Breast epithelium (tissue), 4 donors: ENCODE measurements at regions not wholly inside any gene's neighbourhood (a gene's known extent, or its start where the extent isn't known, plus 50 kb on each side); places are given as distances from the start of the nearest gene placed in this dataset.

Experiments
- DNase-seq, 2 donors: peaks; one replicate each; pipeline ENCODE4 v3.0.0-alpha.2; 2019; ENCODE audit warnings: low spot score in 2 of 2
- H3K27ac ChIP-seq, 2 donors: fragments of 200-600 bp; sonication (generic) in 1 of 2; one replicate each; pipeline ENCODE4 v1.5.1; 2016 to 2019; ENCODE audit warnings: mild to moderate bottlenecking in 1 of 2
- H3K27me3 ChIP-seq, 2 donors: fragments of 200-600 bp; sonication (generic) in 1 of 2; one replicate each; pipeline versions ENCODE4 v1.5.1 to v1.6.0; 2017 to 2019; ENCODE audit warnings: control low read depth in 1 of 2, mild to moderate bottlenecking in 1 of 2
- H3K36me3 ChIP-seq: fragments of 200-600 bp; one replicate; pipeline ENCODE4 v1.5.1; 2019
- H3K4me1 ChIP-seq, 2 donors: fragments of 200-600 bp; sonication (generic); one replicate each; pipeline ENCODE4 v1.5.1; 2016 to 2019; ENCODE audit warnings: control low read depth in 1 of 2
- H3K4me3 ChIP-seq, 3 donors: fragments of 200-600 bp; sonication (generic); 1 replicate in 2 of 3; 2 replicates in 1 of 3; pipeline ENCODE4 v1.5.1; 2016 to 2019; ENCODE audit warnings: mild to moderate bottlenecking in 3 of 3, moderate library complexity in 2 of 3
- H3K9me3 ChIP-seq, 2 donors: fragments of 200-600 bp; sonication (generic) in 1 of 2; one replicate each; pipeline ENCODE4 v1.5.1; 2016 to 2019; ENCODE audit warnings: control low read depth in 1 of 2
- POLR2A ChIP-seq: fragments of 450-650 bp; IDR thresholded peaks from one replicate; pipeline ENCODE4 v1.6.1; 2016; ENCODE audit warnings: antibody characterized with exemption, mild to moderate bottlenecking, moderate library complexity
- POLR2AphosphoS5 ChIP-seq, 3 donors: sonication (generic); formaldehyde crosslinking; IDR thresholded peaks; one replicate each; pipeline ENCODE4 v1.6.1; 2017; ENCODE audit warnings: antibody characterized with exemption in 3 of 3
- intact Hi-C: fragments of 100-400 bp; cut with DNase I; formaldehyde crosslinking; loops from one replicate; pipeline ENCODE4 v1.15.1; 2023; ENCODE audit warnings: low total_unique reads
- TF ChIP-seq, protein P1 (sequence below), 3 donors: fragments of 450-650 bp; IDR thresholded peaks; one replicate each; pipeline ENCODE4 v1.5.1; 2016 to 2017; ENCODE audit warnings: antibody characterized with exemption in 3 of 3, mild to moderate bottlenecking in 3 of 3, moderate library complexity in 3 of 3

DNA sequence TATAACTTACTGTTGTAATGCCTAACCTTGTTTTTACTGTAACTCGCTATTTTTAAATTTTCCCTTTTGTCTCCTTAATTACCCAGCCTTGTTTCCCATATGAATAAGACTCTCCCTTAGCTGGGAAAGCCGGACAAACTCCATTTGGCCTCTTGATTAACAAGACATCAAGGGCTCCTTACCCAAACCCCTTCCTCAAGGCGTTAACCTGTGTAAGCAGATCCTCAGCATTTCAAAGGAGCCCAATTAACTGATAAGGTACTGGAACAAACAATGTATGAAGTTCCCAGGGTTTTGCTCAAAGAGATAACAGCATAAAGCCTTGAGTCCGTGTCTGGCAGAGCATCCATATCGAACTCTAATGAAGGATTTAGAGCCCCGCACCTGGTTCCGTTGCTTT, 66.0 kb upstream of the SIMC1 start:
- no peaks in the 10 kb centered on the region for H3K4me1 ChIP-seq

DNA sequence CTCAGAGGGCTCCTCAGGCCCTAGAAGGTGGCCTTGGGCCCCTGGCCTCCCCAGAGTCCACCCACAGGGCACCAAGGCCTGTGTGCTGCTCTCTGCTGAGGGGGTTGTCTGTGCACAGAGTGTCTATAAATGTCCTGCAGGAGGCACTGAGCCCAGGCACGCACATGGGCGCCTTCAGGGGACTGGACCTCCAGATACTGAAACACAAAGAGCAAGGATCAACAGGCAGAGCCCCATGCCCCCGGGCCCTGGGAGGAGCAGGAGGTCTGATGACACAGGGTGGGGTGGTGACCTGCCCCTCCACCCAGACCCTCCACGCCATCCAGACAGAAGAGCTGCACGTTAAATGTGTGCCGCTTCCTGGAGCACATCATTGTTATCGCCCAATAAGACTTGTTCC, 64.6 kb upstream of the SIMC1 start:
- Histone ChIP-seq H3K9me3 (no peaks in the 10 kb centered on the region), H3K36me3 (no peaks in the 10 kb centered on the region), H3K27me3 (peaks cover 0 to 32% of the 10 kb centered on the region in 2 donors), H3K4me1 (no peaks in the 10 kb centered on the region), H3K27ac (no peak overlapping the region), H3K4me3 (no peak overlapping the region)
- TF ChIP-seq POLR2AphosphoS5 (IDR thresholded peaks at IDR 0.05), result no peak
- TF ChIP-seq, protein P1, sequence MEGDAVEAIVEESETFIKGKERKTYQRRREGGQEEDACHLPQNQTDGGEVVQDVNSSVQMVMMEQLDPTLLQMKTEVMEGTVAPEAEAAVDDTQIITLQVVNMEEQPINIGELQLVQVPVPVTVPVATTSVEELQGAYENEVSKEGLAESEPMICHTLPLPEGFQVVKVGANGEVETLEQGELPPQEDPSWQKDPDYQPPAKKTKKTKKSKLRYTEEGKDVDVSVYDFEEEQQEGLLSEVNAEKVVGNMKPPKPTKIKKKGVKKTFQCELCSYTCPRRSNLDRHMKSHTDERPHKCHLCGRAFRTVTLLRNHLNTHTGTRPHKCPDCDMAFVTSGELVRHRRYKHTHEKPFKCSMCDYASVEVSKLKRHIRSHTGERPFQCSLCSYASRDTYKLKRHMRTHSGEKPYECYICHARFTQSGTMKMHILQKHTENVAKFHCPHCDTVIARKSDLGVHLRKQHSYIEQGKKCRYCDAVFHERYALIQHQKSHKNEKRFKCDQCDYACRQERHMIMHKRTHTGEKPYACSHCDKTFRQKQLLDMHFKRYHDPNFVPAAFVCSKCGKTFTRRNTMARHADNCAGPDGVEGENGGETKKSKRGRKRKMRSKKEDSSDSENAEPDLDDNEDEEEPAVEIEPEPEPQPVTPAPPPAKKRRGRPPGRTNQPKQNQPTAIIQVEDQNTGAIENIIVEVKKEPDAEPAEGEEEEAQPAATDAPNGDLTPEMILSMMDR (IDR thresholded peaks at IDR 0.05), result no peak
- TF ChIP-seq POLR2A, result no peak
- DNase-seq, result no peak
- intact Hi-C loops, result no loop called here

More for the DNA sequence above, 66.0 kb upstream of the SIMC1 start:
- Histone ChIP-seq H3K27me3 (peaks cover 0 to 29% of the 10 kb centered on the region in 2 donors), H3K4me3 (no peak overlapping the region), H3K9me3 (no peaks in the 10 kb centered on the region), H3K27ac (no peak overlapping the region), H3K36me3 (no peaks in the 10 kb centered on the region)
- DNase-seq, result no peak
- intact Hi-C loops, result no loop called here
- TF ChIP-seq POLR2AphosphoS5 (IDR thresholded peaks at IDR 0.05), result no peak
- no peak for TF ChIP-seq POLR2A
- TF ChIP-seq, protein P1 (IDR thresholded peaks at IDR 0.05), result no peak

DNA sequence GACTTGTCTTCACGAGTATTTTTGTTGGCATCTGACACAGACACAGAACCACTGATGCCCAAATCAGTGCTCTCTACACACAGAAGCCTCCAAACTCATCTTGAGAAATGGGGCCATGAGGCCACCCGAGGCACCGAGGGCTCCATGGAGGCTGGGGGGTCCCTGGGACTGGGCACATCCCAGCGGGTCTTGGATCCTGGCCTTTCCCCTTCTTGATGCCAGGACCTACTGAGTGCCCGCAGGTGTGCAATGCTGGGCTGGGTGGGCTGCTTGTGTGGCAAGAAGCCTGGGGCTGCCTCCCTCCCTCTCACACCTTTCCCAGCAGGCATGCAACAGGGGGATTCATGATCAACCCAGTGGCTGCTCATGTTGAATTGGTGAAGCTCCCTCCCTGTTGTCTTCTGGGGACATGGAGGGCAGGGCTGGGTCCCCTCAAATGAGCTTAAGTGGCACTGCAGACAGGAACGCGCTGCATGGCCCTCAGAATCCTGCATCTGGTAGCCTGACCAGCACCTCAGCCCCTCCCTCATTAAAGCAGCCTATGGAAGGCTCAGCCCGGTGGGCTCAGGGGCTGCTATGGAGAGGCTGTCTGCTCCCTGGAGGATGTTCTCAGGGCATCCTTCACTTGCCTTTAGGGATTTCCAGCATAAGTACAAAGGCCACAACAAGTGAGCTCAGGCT, 63.7 kb upstream of the SIMC1 start:
- Histone ChIP-seq H3K27ac (no peak overlapping the region), H3K4me3 (no peak overlapping the region), H3K27me3 (peaks cover 0 to 36% of the 10 kb centered on the region in 2 donors), H3K36me3 (no peaks in the 10 kb centered on the region), H3K4me1 (no peaks in the 10 kb centered on the region), H3K9me3 (no peaks in the 10 kb centered on the region)
- DNase-seq, result no peak
- TF ChIP-seq, protein P1 (IDR thresholded peaks at IDR 0.05), result no peak
- TF ChIP-seq POLR2A (no peak), POLR2AphosphoS5 (IDR thresholded peaks at IDR 0.05) (no peak)
- intact Hi-C loops, result no loop called here

DNA sequence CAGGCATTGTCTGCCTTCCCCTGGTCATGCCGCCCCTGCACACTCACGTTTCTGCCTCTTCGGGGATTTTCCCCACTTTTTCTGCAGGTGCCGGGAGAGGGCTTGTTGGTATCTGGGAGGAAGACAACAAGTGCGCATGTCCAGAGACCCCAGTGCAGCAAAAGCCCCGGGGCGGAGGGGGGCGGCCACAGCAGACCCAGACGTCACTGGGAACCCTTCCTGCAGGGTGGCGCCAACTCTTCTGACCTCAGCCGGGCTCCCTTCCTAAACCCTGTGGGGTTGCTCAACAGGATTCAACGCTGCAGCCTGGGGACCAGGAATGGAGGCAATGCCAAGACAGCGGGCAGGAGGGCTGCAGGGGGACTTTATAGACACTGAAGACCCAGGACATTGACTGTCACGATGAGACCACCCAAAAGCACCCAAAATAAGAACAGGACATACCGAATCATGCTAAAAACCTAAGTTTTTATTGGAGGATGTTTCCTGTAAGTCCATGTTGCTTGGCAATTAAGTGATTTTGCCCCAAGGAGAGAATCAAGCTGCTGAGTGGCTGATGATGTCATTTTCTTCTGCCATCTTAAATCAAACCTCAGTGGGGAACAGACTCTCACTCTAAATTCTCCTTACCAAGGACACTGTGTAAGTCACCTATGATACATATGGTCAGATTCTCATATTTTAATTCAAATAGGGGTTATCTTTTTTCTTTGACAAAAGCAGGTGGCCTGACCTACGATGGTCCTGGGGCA, 62.9 kb upstream of the SIMC1 start:
- TF ChIP-seq POLR2A, result no peak
- TF ChIP-seq, protein P1 (IDR thresholded peaks at IDR 0.05), result no peak
- TF ChIP-seq POLR2AphosphoS5 (IDR thresholded peaks at IDR 0.05), result no peak
- H3K4me3 ChIP-seq, result no peak overlapping the region
- no peaks in the 10 kb centered on the region for H3K9me3 ChIP-seq
- peaks cover 0 to 37% of the 10 kb centered on the region in 2 donors for H3K27me3 ChIP-seq
- no peak overlapping the region for H3K27ac ChIP-seq
- H3K4me1 ChIP-seq, result no peaks in the 10 kb centered on the region
- intact Hi-C loops, result no loop called here
- no peak for DNase-seq
- no peaks in the 10 kb centered on the region for H3K36me3 ChIP-seq

DNA sequence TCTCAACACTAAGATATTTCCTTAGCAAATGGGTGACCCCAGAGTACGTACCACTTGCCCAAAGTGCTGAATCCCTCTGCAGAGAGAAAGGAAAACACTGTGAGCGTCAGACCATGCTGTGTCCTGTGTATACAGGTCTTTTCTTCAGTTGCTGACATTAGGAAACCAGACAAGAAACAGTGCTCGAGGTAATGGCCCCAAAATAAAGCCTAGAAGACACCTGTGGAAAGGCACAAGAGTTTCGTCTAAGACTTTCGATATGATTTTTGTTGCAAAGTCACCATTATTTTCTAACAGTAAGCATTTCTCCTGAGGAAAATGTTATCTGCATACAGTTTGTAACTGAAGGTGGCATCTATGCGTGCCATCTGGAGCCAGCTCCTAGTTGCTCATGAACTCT, 62.0 kb upstream of the SIMC1 start:
- TF ChIP-seq POLR2A (no peak), POLR2AphosphoS5 (IDR thresholded peaks at IDR 0.05) (no peak)
- TF ChIP-seq, protein P1 (IDR thresholded peaks at IDR 0.05), result no peak
- Histone ChIP-seq H3K9me3 (no peaks in the 10 kb centered on the region), H3K36me3 (no peaks in the 10 kb centered on the region), H3K27me3 (peaks cover 0 to 43% of the 10 kb centered on the region in 2 donors), H3K27ac (no peak overlapping the region), H3K4me3 (no peak overlapping the region), H3K4me1 (no peaks in the 10 kb centered on the region)
- intact Hi-C loops, result no loop called here
- no peak for DNase-seq
